Kidney (tissue), 13 donors: ENCODE measurements at regions not wholly inside any gene's neighbourhood (a gene's known extent, or its start where the extent isn't known, plus 50 kb on each side); places are given as distances from the start of the nearest gene placed in this dataset.

ENCODE experiments used
- DNase-seq, 5 donors: peaks; one replicate each; pipeline ENCODE4 v3.0.0-alpha.2; 2013 to 2020
- FAIRE-seq: peaks from 2 replicates; lab custom pipeline; 2012; peaks lifted over from hg19 to GRCh38; lab: Jason Lieb, UNC
- H3K27ac ChIP-seq, 2 donors: one replicate each; pipeline ENCODE4 v1.7.0; 2013; ENCODE audit warnings: low read depth in 2 of 2, low read length in 2 of 2, inconsistent platforms in 1 of 2
- H3K27me3 ChIP-seq: one replicate; pipeline ENCODE4 v1.7.1; 2013; ENCODE audit warnings: low read length, inconsistent platforms; ENCODE audit not compliant: control insufficient read depth, insufficient read depth
- H3K36me3 ChIP-seq, 3 donors: one replicate each; pipeline versions ENCODE4 v1.7.0 to v1.7.1; 2013; ENCODE audit warnings: low read length in 3 of 3, control low read depth in 1 of 3, inconsistent platforms in 1 of 3; ENCODE audit not compliant: insufficient read depth in 3 of 3, control insufficient read depth in 2 of 3
- H3K4me1 ChIP-seq, 3 donors: one replicate each; pipeline versions ENCODE4 v1.7.0 to v1.7.1; 2013; ENCODE audit warnings: low read length in 3 of 3, inconsistent platforms in 1 of 3, low read depth in 1 of 3; ENCODE audit not compliant: control insufficient read depth in 2 of 3, insufficient read depth in 2 of 3
- H3K4me3 ChIP-seq, 3 donors: one replicate each; pipeline versions ENCODE4 v1.7.0 to v1.8.1; 2013; ENCODE audit warnings: low read length in 3 of 3, control low read depth in 1 of 3, inconsistent platforms in 1 of 3
- H3K9ac ChIP-seq, 3 donors: one replicate each; pipeline versions ENCODE4 v1.7.0 to v1.7.1; 2013; ENCODE audit warnings: low read length in 3 of 3, control low read depth in 1 of 3, inconsistent platforms in 1 of 3
- H3K9me3 ChIP-seq, 3 donors: one replicate each; pipeline versions ENCODE4 v1.7.0 to v1.7.1; 2013; ENCODE audit warnings: low read length in 3 of 3, control low read depth in 1 of 3, inconsistent platforms in 1 of 3; ENCODE audit not compliant: control insufficient read depth in 2 of 3, insufficient read depth in 1 of 3
- intact Hi-C: fragments of 100-400 bp; cut with DNase I; formaldehyde crosslinking; loops from one replicate; pipeline ENCODE4 v1.11.1; 2022
- TF ChIP-seq, protein P1 (sequence below): IDR thresholded peaks from 3 replicates; pipeline ENCODE4 v1.5.1; 2012; ENCODE audit warnings: mild to moderate bottlenecking, moderate library complexity, borderline replicate concordance; ENCODE audit not compliant: insufficient read depth; ENCODE audit errors: extremely low read depth
- donor health status: control.
- donor health status: control.
- donor health status: control.
- donor health status: control.
- donor health status: control.
- donor health status: DM: yes; HTN: yes; CAD: no.
- donor health status: Normal renal cell carcinoma (clear cell type).

DNA sequence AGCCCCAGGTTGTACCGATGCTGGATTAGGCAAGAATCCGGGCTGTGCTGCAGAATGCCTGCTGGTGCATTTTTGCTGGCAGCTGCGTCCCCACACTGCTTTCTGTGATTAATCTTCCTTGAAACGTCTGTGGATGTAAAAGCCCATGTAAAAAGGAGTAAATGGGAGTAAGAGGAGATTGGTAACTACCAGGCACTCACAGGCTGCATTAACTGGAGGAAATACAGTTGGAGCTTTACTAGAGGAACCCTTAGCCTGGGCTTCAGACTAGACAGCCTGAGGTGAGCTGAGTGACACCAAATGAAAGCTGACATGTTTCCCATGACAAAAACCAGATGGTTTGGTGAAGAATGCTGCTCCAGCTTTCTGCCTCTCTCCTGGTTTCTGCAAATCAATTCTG is 190.4 kb upstream of the GAS1 start:
- no peak overlapping the region for H3K9ac ChIP-seq
- H3K27ac ChIP-seq: no peak overlapping the region
- no peaks in the 10 kb centered on the region for H3K36me3 ChIP-seq
- H3K4me1 ChIP-seq: no peaks in the 10 kb centered on the region
- DNase-seq (peak in 3 of 5 donors; percentile 46 to 78 (median 72)), FAIRE-seq (no peak)
- intact Hi-C loops: no loop called here
- peaks cover 0 to 2% (median 0%) of the 10 kb centered on the region in 3 donors for H3K9me3 ChIP-seq
- TF ChIP-seq, protein P1, sequence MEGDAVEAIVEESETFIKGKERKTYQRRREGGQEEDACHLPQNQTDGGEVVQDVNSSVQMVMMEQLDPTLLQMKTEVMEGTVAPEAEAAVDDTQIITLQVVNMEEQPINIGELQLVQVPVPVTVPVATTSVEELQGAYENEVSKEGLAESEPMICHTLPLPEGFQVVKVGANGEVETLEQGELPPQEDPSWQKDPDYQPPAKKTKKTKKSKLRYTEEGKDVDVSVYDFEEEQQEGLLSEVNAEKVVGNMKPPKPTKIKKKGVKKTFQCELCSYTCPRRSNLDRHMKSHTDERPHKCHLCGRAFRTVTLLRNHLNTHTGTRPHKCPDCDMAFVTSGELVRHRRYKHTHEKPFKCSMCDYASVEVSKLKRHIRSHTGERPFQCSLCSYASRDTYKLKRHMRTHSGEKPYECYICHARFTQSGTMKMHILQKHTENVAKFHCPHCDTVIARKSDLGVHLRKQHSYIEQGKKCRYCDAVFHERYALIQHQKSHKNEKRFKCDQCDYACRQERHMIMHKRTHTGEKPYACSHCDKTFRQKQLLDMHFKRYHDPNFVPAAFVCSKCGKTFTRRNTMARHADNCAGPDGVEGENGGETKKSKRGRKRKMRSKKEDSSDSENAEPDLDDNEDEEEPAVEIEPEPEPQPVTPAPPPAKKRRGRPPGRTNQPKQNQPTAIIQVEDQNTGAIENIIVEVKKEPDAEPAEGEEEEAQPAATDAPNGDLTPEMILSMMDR: no peak
- no peak overlapping the region for H3K4me3 ChIP-seq
- H3K27me3 ChIP-seq: no peaks in the 10 kb centered on the region

DNA sequence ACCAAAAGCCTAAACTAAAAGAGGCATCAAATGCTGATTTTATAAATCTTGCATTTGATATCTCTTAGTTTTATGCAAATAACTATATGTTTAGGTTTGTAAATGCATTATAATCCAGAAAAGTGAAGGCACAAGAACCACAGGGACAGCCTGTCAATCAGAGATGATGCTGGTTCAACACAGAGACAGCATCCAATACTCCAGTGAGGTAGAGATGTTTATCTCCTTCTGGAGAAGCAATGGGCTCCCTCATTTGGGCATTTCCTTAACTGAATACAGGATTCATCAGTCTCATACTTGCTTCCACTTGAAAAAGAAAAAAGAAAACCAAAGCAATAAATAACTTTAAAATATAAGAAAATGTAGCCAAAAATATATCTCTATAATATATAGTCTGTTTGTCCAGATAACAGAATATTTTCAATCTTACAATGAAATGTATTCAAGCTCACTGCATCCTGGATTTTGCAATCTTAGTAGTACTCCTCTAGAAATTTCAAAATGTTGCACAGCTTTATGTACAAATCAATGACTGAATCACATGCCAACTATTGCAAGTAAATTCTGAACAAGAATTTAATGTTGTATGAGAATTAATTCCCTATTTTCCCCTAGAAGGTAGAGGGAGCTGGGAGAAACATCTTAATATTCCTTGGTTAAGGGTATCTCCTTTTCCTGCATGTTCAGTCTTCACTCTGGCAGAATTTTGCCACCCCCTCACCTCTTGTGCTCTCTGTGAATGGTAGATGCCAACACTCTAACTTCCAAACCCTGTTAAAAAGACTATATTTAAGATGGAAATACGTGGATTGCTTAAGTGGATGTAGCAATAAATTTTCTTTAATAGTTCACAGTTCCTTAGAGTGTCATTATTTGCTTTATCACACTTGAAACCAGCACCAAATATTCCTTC is 191.1 kb upstream of the GAS1 start:
- no peak overlapping the region for H3K4me3 ChIP-seq
- H3K9ac ChIP-seq: no peak overlapping the region
- no peaks in the 10 kb centered on the region for H3K36me3 ChIP-seq
- DNase-seq (no peak), FAIRE-seq (no peak)
- H3K27me3 ChIP-seq: no peaks in the 10 kb centered on the region
- H3K27ac ChIP-seq: no peak overlapping the region
- H3K9me3 ChIP-seq: no peaks in the 10 kb centered on the region
- H3K4me1 ChIP-seq: no peaks in the 10 kb centered on the region
- TF ChIP-seq, protein P1: no peak
- intact Hi-C loops: no loop called here

DNA sequence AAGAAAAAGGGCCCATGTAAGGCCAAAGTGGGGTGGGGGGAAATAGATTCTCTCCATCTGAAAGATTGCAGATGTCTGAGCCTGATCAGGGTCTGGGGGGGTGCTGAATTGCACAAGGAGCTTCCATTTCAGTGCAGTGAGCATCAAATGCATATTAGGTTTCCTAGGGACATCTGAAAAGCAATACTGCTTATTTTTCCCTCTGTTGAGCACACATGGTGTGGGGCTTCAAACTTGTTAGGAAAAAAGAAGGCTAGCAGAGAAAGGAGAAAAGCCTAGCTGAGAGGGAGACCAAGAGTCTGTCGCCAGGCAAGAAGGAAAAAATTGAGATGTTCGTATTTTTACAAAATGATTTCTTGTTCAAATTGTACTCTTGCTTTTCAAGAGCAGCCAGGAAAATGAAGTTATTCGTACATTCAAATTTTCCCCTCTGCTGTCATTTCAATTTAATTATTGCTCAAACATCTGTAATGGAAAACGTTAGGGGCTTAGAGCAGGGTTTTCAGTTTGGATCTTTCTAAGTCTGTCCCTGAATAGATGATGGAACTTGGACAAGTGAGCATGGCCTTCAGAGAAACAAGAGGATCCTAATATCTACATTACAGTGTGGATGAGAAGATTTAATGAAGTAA is 191.9 kb upstream of the GAS1 start:
- intact Hi-C loops: no loop called here
- Histone ChIP-seq H3K4me1 (no peaks in the 10 kb centered on the region), H3K4me3 (no peak overlapping the region), H3K36me3 (no peaks in the 10 kb centered on the region), H3K27ac (no peak overlapping the region), H3K27me3 (no peaks in the 10 kb centered on the region), H3K9me3 (no peaks in the 10 kb centered on the region), H3K9ac (no peak overlapping the region)
- peak in 2 of 5 donors; percentile 48 to 62 for DNase-seq
- TF ChIP-seq, protein P1: no peak
- no peak for FAIRE-seq
